Smooth muscle cell (in vitro differentiated cells): ENCODE measurements at regions not wholly inside any gene's neighbourhood (a gene's known extent, or its start where the extent isn't known, plus 50 kb on each side); places are given as distances from the start of the nearest gene placed in this dataset.
"Not testable (repeated sequence)": the region's sequence is repeated elsewhere in the genome, so short reads cannot be mapped to it uniquely, and the experiment has no call there.

Experiments
- DNase-seq: peaks from one replicate; lab custom pipeline; 2025; ENCODE audit not compliant: unreplicated experiment; lab: John Stamatoyannopoulos, UW
- H2AFZ ChIP-seq: fragments of 200-600 bp; sonication (generic); 2 replicates; pipeline ENCODE4 v1.6.0; 2016; ENCODE audit warnings: antibody characterized with exemption, low read depth, mild to moderate bottlenecking
- H3F3A ChIP-seq: fragments of 200-600 bp; sonication (generic); 2 replicates; pipeline ENCODE4 v1.6.0; 2017; ENCODE audit warnings: antibody characterized with exemption, low read depth
- H3K27ac ChIP-seq: fragments of 200-600 bp; sonication (generic); 2 replicates; pipeline ENCODE4 v1.5.1; 2016; ENCODE audit warnings: low read depth, mild to moderate bottlenecking
- H3K27me3 ChIP-seq: fragments of 200-600 bp; sonication (generic); 2 replicates; pipeline ENCODE4 v1.6.1; 2016; ENCODE audit warnings: low read depth, mild to moderate bottlenecking
- H3K36me3 ChIP-seq: fragments of 200-600 bp; sonication (generic); 2 replicates; pipeline ENCODE4 v1.5.1; 2016; ENCODE audit warnings: low read depth
- H3K4me1 ChIP-seq: fragments of 200-600 bp; sonication (generic); 2 replicates; pipeline ENCODE4 v1.5.1; 2016; ENCODE audit warnings: low read depth
- H3K4me2 ChIP-seq: fragments of 200-600 bp; sonication (generic); 2 replicates; pipeline ENCODE4 v1.6.0; 2016; ENCODE audit warnings: mild to moderate bottlenecking
- H3K4me3 ChIP-seq: fragments of 200-600 bp; sonication (generic); 2 replicates; pipeline ENCODE4 v1.5.1; 2016; ENCODE audit warnings: mild to moderate bottlenecking
- H3K79me2 ChIP-seq: fragments of 200-600 bp; sonication (generic); 2 replicates; pipeline ENCODE4 v1.6.0; 2016; ENCODE audit warnings: low read depth, mild to moderate bottlenecking
- H3K9ac ChIP-seq: fragments of 200-600 bp; sonication (generic); 2 replicates; pipeline ENCODE4 v1.6.0; 2016; ENCODE audit warnings: low read depth
- H3K9me3 ChIP-seq: fragments of 200-600 bp; sonication (generic); replicated peaks from 2 replicates; pipeline ENCODE4 v1.5.1; 2016; ENCODE audit warnings: low read depth
- H4K20me1 ChIP-seq: fragments of 200-600 bp; sonication (generic); 2 replicates; pipeline ENCODE4 v1.6.0; 2016; ENCODE audit warnings: low read depth
- CTCF ChIP-seq: fragments of 200-600 bp; sonication (generic); IDR thresholded peaks from 2 replicates; pipeline ENCODE4 v1.5.1; 2017; ENCODE audit warnings: borderline replicate concordance, mild to moderate bottlenecking, antibody characterized with exemption; ENCODE audit not compliant: insufficient read depth, poor library complexity, severe bottlenecking
- WGBS: methylation state at CpG from one replicate; pipeline ENCODE4 v1.1.7; 2016; ENCODE audit warnings: low lambda C conversion rate; 5-methylcytosine and 5-hydroxymethylcytosine counted together

DNA sequence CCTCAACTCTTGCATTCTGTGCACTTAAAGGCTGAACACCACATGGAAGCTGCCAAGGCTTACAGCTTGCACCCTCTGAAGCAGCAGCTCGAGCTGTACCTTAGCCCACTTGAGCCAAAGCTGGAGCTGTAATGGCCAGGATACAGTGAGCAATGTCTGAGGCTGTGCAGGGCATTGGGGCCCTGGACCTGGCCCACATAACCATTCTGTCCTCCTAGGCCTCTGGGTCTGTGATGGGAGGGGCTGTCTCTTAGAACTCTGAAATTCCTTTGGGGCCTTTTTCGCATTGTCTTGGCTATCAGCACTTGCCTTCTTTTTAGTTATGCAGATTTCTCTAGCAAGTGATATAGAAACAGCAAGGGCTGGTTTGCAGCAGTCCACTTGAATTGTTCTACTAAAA lies 303.8 kb upstream of the CLEC14A start:
- Histone ChIP-seq H3K4me2 (no peak overlapping the region), H3K4me1 (no peaks in the 10 kb centered on the region), H3K9ac (no peak overlapping the region), H3K27me3 (no peaks in the 10 kb centered on the region), H3K9me3 (no peaks in the 10 kb centered on the region), H3K4me3 (no peak overlapping the region), H3K79me2 (no peaks in the 10 kb centered on the region), H4K20me1 (no peaks in the 10 kb centered on the region), H3F3A (peaks cover 7% of the 10 kb centered on the region), H2AFZ (no peak overlapping the region), H3K27ac (no peak overlapping the region), H3K36me3 (no peaks in the 10 kb centered on the region)
- WGBS: 69% methylated on average over 2 of the region's 2 CpGs
- DNase-seq: no peak
- TF ChIP-seq CTCF: no peak

GRCh38 chr14:38557391-38557790 lies 301.5 kb upstream of the CLEC14A start:
- not testable (repeated sequence) for H3K4me1 ChIP-seq, H3K4me2 ChIP-seq, H3K27ac ChIP-seq, DNase-seq, H4K20me1 ChIP-seq, H3K36me3 ChIP-seq, H3K9me3 ChIP-seq, H3K4me3 ChIP-seq, H3K9ac ChIP-seq, H2AFZ ChIP-seq, H3K27me3 ChIP-seq, H3K79me2 ChIP-seq
- peaks cover 11% of the 10 kb centered on the region for H3F3A ChIP-seq

- Histone ChIP-seq H3K4me2 (no peak overlapping the region), H3K36me3 (no peaks in the 10 kb centered on the region), H3K27ac (peak overlapping the region; percentile 37), H2AFZ (peak overlapping the region; percentile 24), H3K4me1 (no peaks in the 10 kb centered on the region), H3K79me2 (no peaks in the 10 kb centered on the region), H3K4me3 (no peak overlapping the region), H3K9ac (no peak overlapping the region), H4K20me1 (no peaks in the 10 kb centered on the region), H3F3A (peaks cover 11% of the 10 kb centered on the region), H3K27me3 (no peaks in the 10 kb centered on the region), H3K9me3 (no peaks in the 10 kb centered on the region)
- WGBS: 65% methylated on average over 1 of the region's 1 CpG
- TF ChIP-seq CTCF: no peak
- DNase-seq: no peak
Observed at GRCh38 chr14:38556252-38556651, 300.4 kb upstream of the CLEC14A start.

DNA sequence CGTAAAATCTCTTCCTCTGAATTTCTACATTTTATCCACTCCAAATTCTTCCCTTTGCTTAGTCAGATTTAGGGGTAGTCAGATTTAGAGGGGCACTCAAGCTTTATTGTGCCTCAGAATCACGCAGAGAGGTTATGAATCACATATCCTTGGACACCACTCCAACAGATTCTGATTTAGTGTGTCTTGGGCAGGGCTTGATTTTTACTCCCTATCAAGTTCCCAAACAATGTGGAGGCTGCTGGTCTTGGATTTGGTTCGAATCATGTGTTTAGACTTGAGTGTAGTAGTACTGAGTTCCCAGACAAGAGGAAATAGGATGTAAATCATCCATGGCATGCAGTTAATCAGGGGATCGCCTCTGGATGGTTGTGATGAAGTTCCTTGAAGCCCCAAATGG lies 298.1 kb upstream of the CLEC14A start:
- no peaks in the 10 kb centered on the region for H4K20me1 ChIP-seq
- no peak overlapping the region for H2AFZ ChIP-seq
- no peak overlapping the region for H3K4me3 ChIP-seq
- no peak overlapping the region for H3K9ac ChIP-seq
- H3F3A ChIP-seq: peaks cover 26% of the 10 kb centered on the region
- no peaks in the 10 kb centered on the region for H3K4me1 ChIP-seq
- DNase-seq: no peak
- H3K27me3 ChIP-seq: no peaks in the 10 kb centered on the region
- 37% methylated on average over 4 of the region's 4 CpGs for WGBS
- peak overlapping the region; percentile 73 for H3K27ac ChIP-seq
- H3K4me2 ChIP-seq: peak overlapping the region; percentile 51
- no peaks in the 10 kb centered on the region for H3K36me3 ChIP-seq
- no peaks in the 10 kb centered on the region for H3K79me2 ChIP-seq
- no peak for TF ChIP-seq CTCF
- H3K9me3 ChIP-seq: no peaks in the 10 kb centered on the region
